ENCODE measurements at regions not wholly inside any gene's neighbourhood (a gene's known extent, or its start where the extent isn't known, plus 50 kb on each side); places are given as distances from the start of the nearest gene placed in this dataset.

- TF ChIP-seq CTCF (IDR thresholded peaks at IDR 0.05; ENCODE audit: low read depth, low read length) (no peak), POLR2A (IDR thresholded peaks at IDR 0.05; ENCODE audit: extremely low read depth, insufficient read length) (no peak)
Observed at GRCh38 chr19:13576726-13577125, 70.4 kb upstream of the CACNA1A start.

Data from NB4 (cell line).